ENCODE measurements at regions not wholly inside any gene's neighbourhood (a gene's known extent, or its start where the extent isn't known, plus 50 kb on each side); places are given as distances from the start of the nearest gene placed in this dataset.

- no peak overlapping the region for H3K4me3 ChIP-seq (ENCODE audit: low read depth, low read length)
- TF ChIP-seq, protein P1, sequence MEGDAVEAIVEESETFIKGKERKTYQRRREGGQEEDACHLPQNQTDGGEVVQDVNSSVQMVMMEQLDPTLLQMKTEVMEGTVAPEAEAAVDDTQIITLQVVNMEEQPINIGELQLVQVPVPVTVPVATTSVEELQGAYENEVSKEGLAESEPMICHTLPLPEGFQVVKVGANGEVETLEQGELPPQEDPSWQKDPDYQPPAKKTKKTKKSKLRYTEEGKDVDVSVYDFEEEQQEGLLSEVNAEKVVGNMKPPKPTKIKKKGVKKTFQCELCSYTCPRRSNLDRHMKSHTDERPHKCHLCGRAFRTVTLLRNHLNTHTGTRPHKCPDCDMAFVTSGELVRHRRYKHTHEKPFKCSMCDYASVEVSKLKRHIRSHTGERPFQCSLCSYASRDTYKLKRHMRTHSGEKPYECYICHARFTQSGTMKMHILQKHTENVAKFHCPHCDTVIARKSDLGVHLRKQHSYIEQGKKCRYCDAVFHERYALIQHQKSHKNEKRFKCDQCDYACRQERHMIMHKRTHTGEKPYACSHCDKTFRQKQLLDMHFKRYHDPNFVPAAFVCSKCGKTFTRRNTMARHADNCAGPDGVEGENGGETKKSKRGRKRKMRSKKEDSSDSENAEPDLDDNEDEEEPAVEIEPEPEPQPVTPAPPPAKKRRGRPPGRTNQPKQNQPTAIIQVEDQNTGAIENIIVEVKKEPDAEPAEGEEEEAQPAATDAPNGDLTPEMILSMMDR (IDR thresholded peaks at IDR 0.05; ENCODE audit: low read depth, low read length) = no peak
- TF ChIP-seq POLR2A (IDR thresholded peaks at IDR 0.05; ENCODE audit: extremely low read depth, insufficient read length) = no peak
- TF ChIP-seq, protein P2, sequence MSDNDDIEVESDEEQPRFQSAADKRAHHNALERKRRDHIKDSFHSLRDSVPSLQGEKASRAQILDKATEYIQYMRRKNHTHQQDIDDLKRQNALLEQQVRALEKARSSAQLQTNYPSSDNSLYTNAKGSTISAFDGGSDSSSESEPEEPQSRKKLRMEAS (IDR thresholded peaks at IDR 0.05; ENCODE audit: low read depth, low read length) = no peak
- no peak for TF ChIP-seq MYC (IDR thresholded peaks at IDR 0.05; ENCODE audit: low read depth, low read length)
- DNase-seq (ENCODE audit: low read depth) = no peak
Measured at GRCh38 chr4:100716416-100716815, 198.6 kb upstream of the EMCN start.

DNA sequence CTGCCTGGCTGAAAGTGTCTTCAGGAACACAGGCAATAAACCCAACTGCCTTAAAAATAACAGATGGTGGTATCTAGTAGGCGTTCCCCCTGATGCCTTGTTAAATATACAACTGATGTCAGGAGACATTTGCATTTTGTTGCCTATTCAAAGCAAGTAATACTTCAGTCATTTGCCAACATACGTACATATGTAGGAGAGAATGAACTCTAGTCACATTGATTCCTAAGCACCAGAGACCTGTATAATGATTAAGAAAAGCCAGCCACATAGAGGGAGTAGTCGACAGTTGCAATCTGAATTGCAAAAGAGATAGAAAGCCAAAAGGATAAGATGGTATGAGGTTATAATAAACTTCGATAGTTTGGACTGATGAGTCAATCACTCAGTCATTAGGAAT lies 191.0 kb upstream of the EMCN start:
- DNase-seq (ENCODE audit: low read depth) = no peak
- H3K4me3 ChIP-seq (ENCODE audit: low read depth, low read length) = no peak overlapping the region
- TF ChIP-seq POLR2A (IDR thresholded peaks at IDR 0.05; ENCODE audit: extremely low read depth, insufficient read length) (no peak), MYC (IDR thresholded peaks at IDR 0.05; ENCODE audit: low read depth, low read length) (no peak)
- TF ChIP-seq, protein P1 (IDR thresholded peaks at IDR 0.05; ENCODE audit: low read depth, low read length) = no peak
- TF ChIP-seq, protein P2 (IDR thresholded peaks at IDR 0.05; ENCODE audit: low read depth, low read length) = no peak

DNA sequence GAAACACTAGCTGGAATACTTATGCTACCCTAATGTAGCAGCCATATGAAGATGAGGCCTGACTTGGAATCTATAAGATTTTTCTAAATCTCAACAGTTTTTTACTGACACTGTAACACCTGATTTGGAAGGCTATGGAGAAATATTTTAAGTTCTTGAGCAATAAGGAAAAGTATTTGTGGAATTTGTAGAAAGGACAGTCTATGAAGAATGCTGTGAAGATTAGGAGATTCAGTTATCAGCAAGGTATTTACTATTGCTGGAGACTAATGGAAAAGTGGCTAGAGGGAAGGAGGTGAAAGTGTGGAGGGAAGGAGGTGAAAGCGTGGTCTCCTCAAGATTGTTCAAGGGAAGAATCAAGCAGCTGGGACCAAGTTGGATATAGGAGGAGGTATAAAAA lies 190.0 kb upstream of the EMCN start:
- no peak for DNase-seq (ENCODE audit: low read depth)
- TF ChIP-seq, protein P2 (IDR thresholded peaks at IDR 0.05; ENCODE audit: low read depth, low read length) = no peak
- TF ChIP-seq, protein P1 (IDR thresholded peaks at IDR 0.05; ENCODE audit: low read depth, low read length) = no peak
- TF ChIP-seq MYC (IDR thresholded peaks at IDR 0.05; ENCODE audit: low read depth, low read length) = no peak
- no peak for TF ChIP-seq POLR2A (IDR thresholded peaks at IDR 0.05; ENCODE audit: extremely low read depth, insufficient read length)
- H3K4me3 ChIP-seq (ENCODE audit: low read depth, low read length) = no peak overlapping the region

- DNase-seq (ENCODE audit: low read depth) = no peak
- TF ChIP-seq MYC (IDR thresholded peaks at IDR 0.05; ENCODE audit: low read depth, low read length) (no peak), POLR2A (IDR thresholded peaks at IDR 0.05; ENCODE audit: extremely low read depth, insufficient read length) (no peak)
- TF ChIP-seq, protein P2 (IDR thresholded peaks at IDR 0.05; ENCODE audit: low read depth, low read length) = no peak
- TF ChIP-seq, protein P1 (IDR thresholded peaks at IDR 0.05; ENCODE audit: low read depth, low read length) = no peak
Measured at GRCh38 chr4:100696531-100696930, 178.7 kb upstream of the EMCN start.

GRCh38 chr4:100695871-100696270 lies 178.0 kb upstream of the EMCN start:
- no peak for DNase-seq (ENCODE audit: low read depth)
- TF ChIP-seq, protein P2 (IDR thresholded peaks at IDR 0.05; ENCODE audit: low read depth, low read length) = no peak
- H3K4me3 ChIP-seq (ENCODE audit: low read depth, low read length) = no peak overlapping the region

More at GRCh38 chr4:100696531-100696930, 178.7 kb upstream of the EMCN start:
- H3K4me3 ChIP-seq (ENCODE audit: low read depth, low read length) = no peak overlapping the region

DNA sequence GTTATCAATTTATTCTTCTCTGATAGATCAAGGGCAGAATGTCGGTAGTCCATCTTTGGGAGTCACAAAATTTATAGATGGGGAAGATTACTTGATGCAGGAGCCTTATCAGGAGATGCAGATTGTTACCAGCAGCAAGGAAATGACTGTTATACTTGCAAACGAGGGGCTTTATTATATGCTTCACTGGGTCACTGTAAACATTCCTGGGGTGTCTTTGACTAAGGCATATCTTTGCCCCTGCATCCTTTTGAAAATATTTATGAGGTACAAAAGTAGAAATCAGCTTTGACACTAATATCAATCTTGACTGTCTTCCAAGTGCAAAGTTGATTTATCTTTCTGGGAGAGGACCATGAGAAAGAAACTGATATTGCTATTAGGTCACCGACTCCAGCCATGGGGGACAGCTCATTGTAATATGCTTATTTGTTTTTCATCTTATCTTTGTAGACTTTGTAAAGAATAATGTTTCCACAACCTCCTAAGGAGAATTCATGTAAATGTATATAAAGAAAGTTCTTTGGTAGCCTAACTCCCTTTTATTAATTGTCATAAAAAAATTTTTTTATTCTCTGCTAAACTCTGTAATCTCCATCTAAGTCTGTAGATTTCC lies 177.3 kb upstream of the EMCN start:
- DNase-seq (ENCODE audit: low read depth) = no peak
- no peak overlapping the region for H3K4me3 ChIP-seq (ENCODE audit: low read depth, low read length)
- TF ChIP-seq MYC (IDR thresholded peaks at IDR 0.05; ENCODE audit: low read depth, low read length) = no peak
- TF ChIP-seq, protein P2 (IDR thresholded peaks at IDR 0.05; ENCODE audit: low read depth, low read length) = no peak
- TF ChIP-seq POLR2A (IDR thresholded peaks at IDR 0.05; ENCODE audit: extremely low read depth, insufficient read length) = no peak
- TF ChIP-seq, protein P1 (IDR thresholded peaks at IDR 0.05; ENCODE audit: low read depth, low read length) = no peak
